Nephron (organoid): ENCODE measurements at regions not wholly inside any gene's neighbourhood (a gene's known extent, or its start where the extent isn't known, plus 50 kb on each side); places are given as distances from the start of the nearest gene placed in this dataset.
"Not testable (repeated sequence)": the region's sequence is repeated elsewhere in the genome, so short reads cannot be mapped to it uniquely, and the experiment has no call there.

Experiments
- H3K27ac Mint-ChIP-seq, 3 experiments: 2 replicates each; pipeline ENCODE4 v1.8.0; 2020; ENCODE audit warnings: mixed read lengths in 3 of 3, mild to moderate bottlenecking in 2 of 3, moderate library complexity in 1 of 3
- H3K27me3 Mint-ChIP-seq: 2 replicates; pipeline ENCODE4 v1.8.0; 2021; ENCODE audit warnings: low read depth, mild to moderate bottlenecking, moderate library complexity, mixed read lengths
- H3K36me3 Mint-ChIP-seq: 2 replicates; pipeline ENCODE4 v1.8.0; 2020; ENCODE audit warnings: low read depth, mixed read lengths
- H3K4me1 Mint-ChIP-seq: 2 replicates; pipeline ENCODE4 v1.8.0; 2020; ENCODE audit warnings: mixed read lengths
- H3K4me3 Mint-ChIP-seq, 3 experiments: 2 replicates each; pipeline ENCODE4 v1.8.0; 2020; ENCODE audit warnings: mild to moderate bottlenecking in 3 of 3, mixed read lengths in 3 of 3, moderate library complexity in 2 of 3
- H3K9me3 Mint-ChIP-seq: 2 replicates; pipeline ENCODE4 v1.8.0; 2020; ENCODE audit warnings: mixed read lengths
- CTCF ChIP-seq, 3 experiments: fragments of 200-600 bp; sonication (generic); IDR thresholded peaks; one replicate each; pipeline ENCODE4 v1.5.0; 2021; ENCODE audit warnings: antibody characterized with exemption in 3 of 3; ENCODE audit not compliant: unreplicated experiment in 3 of 3

- no peak for TF ChIP-seq CTCF (IDR thresholded peaks at IDR 0.05; ENCODE audit: unreplicated experiment in 3 of 3)
- no peaks in the 10 kb centered on the region for H3K4me1 Mint-ChIP-seq
- no peaks in the 10 kb centered on the region for H3K36me3 Mint-ChIP-seq
- peaks cover 10% of the 10 kb centered on the region for H3K27me3 Mint-ChIP-seq
- no peak overlapping the region for H3K27ac Mint-ChIP-seq
- no peak overlapping the region for H3K4me3 Mint-ChIP-seq
- no peaks in the 10 kb centered on the region for H3K9me3 Mint-ChIP-seq
Measured at GRCh38 chr7:142451817-142452216, 194.0 kb upstream of the PRSS58 start.

- H3K4me1 Mint-ChIP-seq, result no peaks in the 10 kb centered on the region
- no peak overlapping the region for H3K4me3 Mint-ChIP-seq
- H3K27me3 Mint-ChIP-seq, result peaks cover 8% of the 10 kb centered on the region
- no peaks in the 10 kb centered on the region for H3K36me3 Mint-ChIP-seq
- no peaks in the 10 kb centered on the region for H3K9me3 Mint-ChIP-seq
- no peak for TF ChIP-seq CTCF (IDR thresholded peaks at IDR 0.05; ENCODE audit: unreplicated experiment in 3 of 3)
- no peak overlapping the region for H3K27ac Mint-ChIP-seq
Measured at GRCh38 chr7:142451296-142451695, 193.4 kb upstream of the PRSS58 start.

GRCh38 chr7:142450695-142451094 lies 192.8 kb upstream of the PRSS58 start:
- H3K4me3 Mint-ChIP-seq, result no peak overlapping the region
- no peaks in the 10 kb centered on the region for H3K9me3 Mint-ChIP-seq
- H3K36me3 Mint-ChIP-seq, result no peaks in the 10 kb centered on the region
- no peak overlapping the region for H3K27ac Mint-ChIP-seq
- no peaks in the 10 kb centered on the region for H3K4me1 Mint-ChIP-seq
- peaks cover 8% of the 10 kb centered on the region for H3K27me3 Mint-ChIP-seq
- no peak for TF ChIP-seq CTCF (IDR thresholded peaks at IDR 0.05; ENCODE audit: unreplicated experiment in 3 of 3)

- no peaks in the 10 kb centered on the region for H3K36me3 Mint-ChIP-seq
- H3K4me3 Mint-ChIP-seq, result no peak overlapping the region
- H3K27me3 Mint-ChIP-seq, result peaks cover 8% of the 10 kb centered on the region
- no peaks in the 10 kb centered on the region for H3K9me3 Mint-ChIP-seq
- H3K27ac Mint-ChIP-seq, result no peak overlapping the region
- no peaks in the 10 kb centered on the region for H3K4me1 Mint-ChIP-seq
- TF ChIP-seq CTCF (IDR thresholded peaks at IDR 0.05; ENCODE audit: unreplicated experiment in 3 of 3), result no peak
Measured at GRCh38 chr7:142450206-142450605, 192.3 kb upstream of the PRSS58 start.

- H3K36me3 Mint-ChIP-seq, H3K4me1 Mint-ChIP-seq, H3K9me3 Mint-ChIP-seq, H3K4me3 Mint-ChIP-seq, H3K27me3 Mint-ChIP-seq, H3K27ac Mint-ChIP-seq: not testable (repeated sequence)
Measured at GRCh38 chr7:142448857-142449256, 191.0 kb upstream of the PRSS58 start.

- Mint-ChIP-seq H3K27me3 (peaks cover 5% of the 10 kb centered on the region), H3K4me1 (no peaks in the 10 kb centered on the region), H3K27ac (no peak overlapping the region), H3K9me3 (no peaks in the 10 kb centered on the region), H3K36me3 (no peaks in the 10 kb centered on the region), H3K4me3 (no peak overlapping the region)
- TF ChIP-seq CTCF (IDR thresholded peaks at IDR 0.05; ENCODE audit: unreplicated experiment in 3 of 3), result no peak
Measured at GRCh38 chr7:142447762-142448161, 189.9 kb upstream of the PRSS58 start.
